Keratinocyte (primary cell): ENCODE measurements at regions not wholly inside any gene's neighbourhood (a gene's known extent, or its start where the extent isn't known, plus 50 kb on each side); places are given as distances from the start of the nearest gene placed in this dataset.

Source experiments
- DNase-seq: peaks from one replicate; pipeline ENCODE4 v3.0.0-alpha.2; 2011; ENCODE audit warnings: low read depth, missing footprints, low spot score
- FAIRE-seq: peaks from 2 replicates; lab custom pipeline; 2011; peaks lifted over from hg19 to GRCh38; lab: Jason Lieb, UNC
- H2AFZ ChIP-seq: 2 replicates; pipeline ENCODE4 v1.6.0; 2012; ENCODE audit warnings: low read length, control low read depth, inconsistent platforms; ENCODE audit not compliant: control insufficient read depth
- H3K27ac ChIP-seq: 2 replicates; pipeline ENCODE4 v1.5.1; 2011; ENCODE audit warnings: low read length; ENCODE audit not compliant: control insufficient read depth, insufficient read depth
- H3K27me3 ChIP-seq: 3 replicates; pipeline ENCODE4 v1.6.0; 2011; ENCODE audit warnings: low read length; ENCODE audit not compliant: control insufficient read depth, insufficient read depth; ENCODE audit errors: extremely low read depth
- H3K36me3 ChIP-seq, 2 experiments: 2 replicates in 1 of 2; 3 replicates in 1 of 2; pipeline ENCODE4 v1.5.1; 2011; ENCODE audit warnings: low read length in 2 of 2, mild to moderate bottlenecking in 1 of 2; ENCODE audit not compliant: control insufficient read depth in 2 of 2, insufficient read depth in 2 of 2; ENCODE audit errors: extremely low read depth in 1 of 2
- H3K4me1 ChIP-seq: 3 replicates; pipeline ENCODE4 v1.5.1; 2011; ENCODE audit warnings: low read length; ENCODE audit not compliant: control insufficient read depth, insufficient read depth; ENCODE audit errors: extremely low read depth
- H3K4me2 ChIP-seq: 3 replicates; pipeline ENCODE4 v1.6.0; 2011; ENCODE audit warnings: low read depth, low read length; ENCODE audit not compliant: control insufficient read depth, insufficient read depth; ENCODE audit errors: extremely low read depth
- H3K4me3 ChIP-seq, 3 experiments: fragments of 200-600 bp in 1 of 3; sonication (generic) in 1 of 3; 2 replicates in 2 of 3; 3 replicates in 1 of 3; pipeline ENCODE4 v1.5.1; 2011 to 2016; ENCODE audit warnings: low read length in 3 of 3, mild to moderate bottlenecking in 3 of 3, control low read depth in 2 of 3, inconsistent platforms in 1 of 3, low read depth in 1 of 3, mixed read lengths in 1 of 3, mixed run types in 1 of 3, moderate library complexity in 1 of 3; ENCODE audit not compliant: control insufficient read depth in 2 of 3, insufficient read depth in 2 of 3; ENCODE audit errors: extremely low read depth in 1 of 3
- H3K79me2 ChIP-seq: 2 replicates; pipeline ENCODE4 v1.6.0; 2012; ENCODE audit warnings: low read length; ENCODE audit not compliant: control insufficient read depth, insufficient read depth
- H3K9ac ChIP-seq: 3 replicates; pipeline ENCODE4 v1.6.0; 2011; ENCODE audit warnings: low read length; ENCODE audit not compliant: control insufficient read depth, insufficient read depth; ENCODE audit errors: extremely low read depth
- H3K9me1 ChIP-seq: 3 replicates; pipeline ENCODE4 v1.6.0; 2011; ENCODE audit warnings: low read length; ENCODE audit not compliant: control insufficient read depth, insufficient read depth; ENCODE audit errors: extremely low read depth
- H3K9me3 ChIP-seq: 2 replicates; pipeline ENCODE4 v1.5.1; 2012; ENCODE audit warnings: low read depth, low read length; ENCODE audit not compliant: control insufficient read depth
- H4K20me1 ChIP-seq: 3 replicates; pipeline ENCODE4 v1.6.0; 2011; ENCODE audit warnings: low read length; ENCODE audit not compliant: control insufficient read depth, insufficient read depth; ENCODE audit errors: extremely low read depth
- CTCF ChIP-seq, 3 experiments: IDR thresholded peaks in 1 of 3; conservative IDR thresholded peaks in 1 of 3; optimal IDR thresholded peaks in 1 of 3; 2 replicates in 2 of 3; 3 replicates in 1 of 3; pipeline versions ENCODE3 to v1.5.1; 2011; ENCODE audit warnings: low read length in 3 of 3, mild to moderate bottlenecking in 3 of 3, moderate library complexity in 2 of 3, control low read depth in 1 of 3, inconsistent platforms in 1 of 3; ENCODE audit not compliant: insufficient read depth in 2 of 3; ENCODE audit errors: extremely low read depth in 1 of 3
- EZH2 ChIP-seq: IDR thresholded peaks from one replicate; pipeline ENCODE4 v1.6.1; 2012; ENCODE audit warnings: inconsistent platforms, mild to moderate bottlenecking, low read length, moderate library complexity
- dilution Hi-C: fragments of 300-500 bp; cut with MboI; formaldehyde crosslinking; loops from one replicate; pipeline ENCODE4 v1.7.0; 2020; ENCODE audit warnings: low sequenced_read_pairs; ENCODE audit not compliant: extremely low pct_ligation_motif_present

GRCh38 chr1:55529017-55529416 lies 313.9 kb upstream of the USP24 start:
- H3K27ac ChIP-seq, result no peak overlapping the region
- no peak overlapping the region for H3K9ac ChIP-seq
- H3K9me1 ChIP-seq, result no peaks in the 10 kb centered on the region
- no peak overlapping the region for H3K4me3 ChIP-seq
- H3K4me2 ChIP-seq, result no peak overlapping the region
- H3K27me3 ChIP-seq, result peaks cover 4% of the 10 kb centered on the region
- DNase-seq (no peak), FAIRE-seq (no peak)
- no peaks in the 10 kb centered on the region for H3K79me2 ChIP-seq
- H3K36me3 ChIP-seq, result no peaks in the 10 kb centered on the region
- no peaks in the 10 kb centered on the region for H3K4me1 ChIP-seq
- H3K9me3 ChIP-seq, result no peaks in the 10 kb centered on the region
- H4K20me1 ChIP-seq, result no peaks in the 10 kb centered on the region
- no peak for TF ChIP-seq EZH2
- TF ChIP-seq CTCF (optimal IDR thresholded peaks at IDR 0.05 in 1 of 3, IDR thresholded peaks at IDR 0.05 in 1 of 3, conservative IDR thresholded peaks at IDR 0.05 in 1 of 3; ENCODE audit: extremely low read depth in 1 of 3, insufficient read depth in 2 of 3, low read length in 3 of 3), result no peak
- dilution Hi-C loops, result no loop called here
- no peak overlapping the region for H2AFZ ChIP-seq

GRCh38 chr1:55527831-55528230 lies 312.7 kb upstream of the USP24 start:
- Histone ChIP-seq H3K4me2 (no peak overlapping the region), H3K27me3 (peaks cover 2% of the 10 kb centered on the region), H3K4me3 (no peak overlapping the region), H4K20me1 (no peaks in the 10 kb centered on the region), H3K36me3 (no peaks in the 10 kb centered on the region), H3K9me3 (no peaks in the 10 kb centered on the region), H3K9ac (no peak overlapping the region), H3K9me1 (no peaks in the 10 kb centered on the region), H3K79me2 (no peaks in the 10 kb centered on the region), H2AFZ (no peak overlapping the region), H3K4me1 (no peaks in the 10 kb centered on the region), H3K27ac (no peak overlapping the region)
- FAIRE-seq (no peak), DNase-seq (no peak)
- dilution Hi-C loops, result no loop called here
- no peak for TF ChIP-seq EZH2
- no peak for TF ChIP-seq CTCF (optimal IDR thresholded peaks at IDR 0.05 in 1 of 3, IDR thresholded peaks at IDR 0.05 in 1 of 3, conservative IDR thresholded peaks at IDR 0.05 in 1 of 3; ENCODE audit: extremely low read depth in 1 of 3, insufficient read depth in 2 of 3, low read length in 3 of 3)
